GM19238 (cell line): ENCODE measurements at regions not wholly inside any gene's neighbourhood (a gene's known extent, or its start where the extent isn't known, plus 50 kb on each side); places are given as distances from the start of the nearest gene placed in this dataset.
"Not testable (repeated sequence)": the region's sequence is repeated elsewhere in the genome, so short reads cannot be mapped to it uniquely, and the experiment has no call there.

Experiments
- DNase-seq: peaks from one replicate; pipeline ENCODE4 v3.0.0; 2011; ENCODE audit warnings: low spot score; ENCODE audit not compliant: insufficient read length

DNA sequence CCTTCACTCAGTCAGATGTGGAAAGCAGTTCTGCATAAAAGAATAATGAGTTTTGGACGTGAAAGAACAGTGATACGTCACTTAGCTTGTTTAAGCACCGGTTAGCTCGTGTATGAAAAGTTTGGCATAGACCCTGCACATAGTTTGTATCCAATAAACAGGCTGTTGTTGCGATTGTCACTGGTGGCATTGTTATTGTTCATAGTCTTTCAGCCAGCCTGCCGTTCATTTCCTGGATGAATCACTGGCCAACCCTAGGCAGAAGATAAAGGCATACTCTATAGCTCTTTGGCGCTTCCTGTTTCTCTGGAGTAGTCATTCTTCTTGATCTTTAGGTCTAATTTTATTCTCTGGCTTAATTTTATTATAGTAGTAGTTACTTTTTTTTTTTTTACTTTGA is 57.8 kb upstream of the ANKRD30A start:
- DNase-seq, result no peak

DNA sequence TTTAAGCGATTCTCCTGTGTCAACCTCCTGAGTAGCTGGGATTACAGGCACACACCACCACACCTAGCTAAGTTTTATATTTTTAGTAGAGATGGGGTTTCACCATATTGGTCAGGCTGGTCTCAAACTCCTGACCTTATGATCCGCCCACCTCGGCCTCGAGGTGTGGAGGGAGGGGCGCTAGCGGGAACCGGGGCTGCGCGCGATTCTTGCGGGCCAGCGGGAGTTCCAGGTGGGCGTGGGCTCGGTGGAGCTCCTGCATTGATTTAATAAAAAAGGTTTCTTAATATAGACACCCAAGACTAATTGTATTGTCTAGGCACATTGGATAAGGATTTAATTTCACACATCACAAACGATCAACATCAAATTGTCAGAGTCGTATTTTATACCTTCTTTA is 63.1 kb upstream of the ANKRD30A start:
- DNase-seq, result not testable (repeated sequence)

DNA sequence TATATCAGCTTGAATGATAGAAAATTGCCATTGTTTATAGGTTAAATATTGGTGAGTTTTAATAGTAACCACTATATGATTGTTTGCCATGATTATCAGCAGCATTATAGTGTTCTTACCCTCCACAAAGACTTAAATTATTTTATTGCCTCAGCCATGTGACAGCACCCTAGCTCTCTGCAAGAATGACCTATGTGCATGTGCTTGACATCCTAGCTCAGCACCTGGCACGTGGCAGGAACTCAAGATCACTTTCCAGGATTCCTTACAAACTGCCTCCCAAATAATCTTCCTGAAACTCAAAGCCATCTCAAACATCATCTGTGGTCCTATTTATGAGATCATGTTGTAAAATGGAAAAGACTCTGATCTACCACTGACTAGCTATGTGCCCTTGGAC is 68.1 kb upstream of the ANKRD30A start:
- DNase-seq, result no peak

DNA sequence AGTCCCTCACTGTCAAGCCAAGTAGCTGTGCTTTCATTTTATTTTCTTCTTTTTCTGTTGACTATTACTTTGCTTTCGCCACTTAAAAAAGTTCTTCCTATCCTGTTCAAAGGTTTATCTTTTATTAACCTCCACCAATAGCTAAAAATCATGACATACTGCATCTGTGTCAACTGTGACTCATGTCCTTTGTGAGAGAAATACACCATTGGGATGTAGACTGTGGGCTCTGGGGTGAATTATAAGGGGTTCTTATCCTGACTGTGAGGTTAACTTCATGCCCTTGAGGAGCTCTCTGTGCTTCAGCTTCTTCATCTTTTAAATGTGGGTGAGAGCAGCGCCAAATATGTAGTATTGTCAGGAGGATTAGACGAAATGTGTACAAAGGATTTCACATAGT is 71.9 kb upstream of the ANKRD30A start:
- DNase-seq, result no peak

DNA sequence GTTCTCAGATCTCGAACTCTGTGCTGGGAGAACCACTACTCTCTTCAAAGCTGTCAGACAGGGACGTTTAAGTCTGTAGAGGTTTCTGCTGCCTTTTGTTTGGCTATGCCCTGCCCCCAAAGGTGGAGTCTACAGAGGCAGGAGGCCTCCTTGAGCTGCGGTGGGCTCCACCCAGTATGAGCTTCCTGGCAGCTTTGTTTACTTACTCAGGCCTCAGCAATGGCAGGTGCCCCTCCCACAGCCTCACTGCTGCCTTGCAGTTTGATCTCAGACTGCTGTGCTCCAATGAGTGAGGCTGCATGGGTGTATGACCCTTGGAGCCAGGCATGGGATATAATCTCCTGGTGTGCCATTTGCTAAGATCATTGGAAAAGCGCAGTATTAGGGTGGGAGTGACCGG is 75.4 kb upstream of the ANKRD30A start:
- not testable (repeated sequence) for DNase-seq

DNA sequence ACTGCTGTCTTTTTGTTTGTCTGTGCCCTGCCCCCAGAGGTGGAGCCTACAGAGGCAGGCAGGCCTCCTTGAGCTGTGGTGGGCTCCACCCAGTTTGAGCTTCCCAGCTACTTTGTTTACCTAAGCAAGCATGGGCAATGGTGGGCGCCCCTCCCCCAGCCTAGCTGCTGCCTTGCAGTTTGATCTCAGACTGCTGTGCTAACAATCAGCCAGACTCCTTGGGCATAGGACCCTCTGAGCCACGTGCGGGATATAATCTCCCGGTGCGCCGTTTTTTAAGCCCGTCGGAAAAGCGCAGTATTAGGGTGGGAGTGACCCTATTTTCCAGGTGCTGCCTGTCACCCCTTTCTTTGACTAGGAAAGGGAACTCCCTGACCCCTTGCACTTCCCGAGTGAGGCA is 81.1 kb upstream of the ANKRD30A start:
- not testable (repeated sequence) for DNase-seq

DNA sequence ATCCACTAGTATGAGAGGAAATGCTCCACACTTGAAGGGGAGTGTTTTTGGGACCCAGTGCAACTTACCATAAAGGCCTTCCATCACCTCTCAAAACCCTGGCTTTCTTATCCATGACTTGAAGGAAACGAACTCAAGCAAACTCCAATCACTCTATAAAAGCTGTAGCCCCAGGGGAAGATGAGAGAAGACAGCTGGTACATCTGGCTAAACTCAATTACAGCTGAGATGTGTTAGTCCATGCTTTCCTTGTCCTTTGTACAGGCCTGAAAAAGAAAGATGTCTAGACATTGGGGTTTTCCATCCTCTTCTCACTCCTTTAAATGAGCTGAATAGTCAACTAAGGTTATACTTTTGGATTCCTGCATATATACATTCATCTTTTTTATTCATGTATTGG is 89.5 kb upstream of the ANKRD30A start:
- DNase-seq, result no peak

DNA sequence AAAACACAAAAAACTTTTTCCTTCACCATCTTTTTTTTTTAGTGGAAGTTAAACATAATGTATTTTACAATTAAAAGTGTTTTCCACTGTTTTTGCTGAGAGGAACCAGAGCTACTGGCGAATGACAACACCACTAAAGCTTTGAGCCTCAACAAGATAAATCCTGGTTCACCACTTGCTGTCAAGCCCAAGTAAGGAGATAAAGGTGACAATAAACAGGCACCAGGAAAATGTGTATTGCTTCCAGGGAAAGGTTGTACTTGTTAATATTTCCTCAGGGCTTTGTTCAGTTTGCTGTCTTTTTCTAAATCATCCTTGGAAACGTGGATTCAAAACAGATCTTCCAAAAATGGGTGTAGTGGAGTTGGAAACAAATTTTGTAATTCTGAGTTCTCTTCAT is 109.9 kb upstream of the ANKRD30A start:
- no peak for DNase-seq

DNA sequence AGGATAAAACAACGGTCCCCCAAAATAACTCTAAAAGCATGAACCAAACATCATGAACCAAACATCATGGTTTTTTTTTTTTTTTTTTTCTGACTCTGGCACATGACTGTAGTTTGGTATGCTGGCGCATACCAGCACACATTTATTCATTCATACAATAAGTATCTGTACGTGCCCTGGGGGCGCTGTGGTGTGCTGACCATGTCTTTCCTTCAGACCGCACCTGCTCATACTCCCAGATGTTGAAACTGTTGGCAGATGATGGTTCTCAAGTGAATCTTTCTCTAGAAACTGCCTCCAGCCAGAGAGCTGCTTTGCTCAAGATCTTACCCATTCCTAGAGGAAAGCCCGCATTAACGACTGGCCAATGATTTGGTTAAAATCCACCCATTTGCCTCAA is 114.7 kb upstream of the ANKRD30A start:
- DNase-seq, result no peak

DNA sequence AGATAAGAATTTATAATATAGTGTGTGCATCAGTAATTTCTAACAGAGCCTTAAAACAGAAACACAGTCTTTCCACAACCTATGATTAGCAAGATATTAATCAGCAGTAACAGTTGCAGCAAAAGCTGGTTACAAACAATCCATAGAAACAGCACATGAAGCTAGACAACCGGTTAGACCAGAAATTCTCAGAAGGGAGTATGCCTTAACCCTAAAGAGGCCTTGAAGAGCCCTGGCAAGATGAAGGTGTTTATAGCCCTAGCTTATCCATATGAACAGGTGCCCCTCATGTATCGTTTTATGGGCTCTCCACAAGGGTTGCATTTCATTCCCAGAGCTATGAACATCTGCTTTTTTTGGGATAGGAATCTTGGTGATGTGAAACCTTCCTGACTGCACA is 117.1 kb upstream of the ANKRD30A start:
- DNase-seq, result not testable (repeated sequence)

DNA sequence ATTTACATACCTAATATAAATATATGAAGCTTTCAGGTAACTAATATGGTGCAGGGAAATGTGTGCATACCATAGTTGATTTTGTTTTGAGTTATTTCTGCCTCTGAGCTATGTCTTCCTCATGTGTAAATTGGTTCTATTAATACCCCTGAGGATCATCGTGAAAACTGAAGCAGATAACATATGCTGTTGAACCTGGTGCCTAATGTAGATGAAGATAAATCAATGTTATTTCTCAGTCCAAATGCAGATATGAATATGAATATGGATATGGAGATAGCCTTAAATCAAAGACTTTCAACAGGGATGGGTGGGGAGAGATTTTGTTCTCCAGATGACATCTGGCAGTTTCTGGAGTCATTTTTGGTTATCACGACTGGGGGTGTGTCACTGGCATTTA is 122.3 kb upstream of the ANKRD30A start:
- DNase-seq, result no peak

DNA sequence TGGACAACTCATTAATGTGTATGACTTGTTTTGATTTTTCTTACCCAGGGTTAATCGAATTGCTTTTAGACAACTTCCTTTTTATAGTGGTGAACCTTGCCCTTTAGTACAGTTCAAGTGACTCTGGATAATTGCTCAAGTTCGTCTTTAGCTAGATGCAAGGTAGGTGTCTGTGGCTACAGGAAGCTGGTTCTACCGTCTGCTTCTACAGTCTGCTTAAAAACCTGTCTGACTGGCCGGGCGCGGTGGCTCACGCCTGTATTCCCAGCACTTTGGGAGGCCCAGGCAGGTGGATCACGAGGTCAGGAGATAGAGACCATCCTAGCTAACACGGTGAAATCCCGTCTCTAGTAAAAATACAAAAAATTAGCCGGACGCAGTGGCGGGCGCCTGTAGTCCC is 129.6 kb upstream of the ANKRD30A start:
- not testable (repeated sequence) for DNase-seq

DNA sequence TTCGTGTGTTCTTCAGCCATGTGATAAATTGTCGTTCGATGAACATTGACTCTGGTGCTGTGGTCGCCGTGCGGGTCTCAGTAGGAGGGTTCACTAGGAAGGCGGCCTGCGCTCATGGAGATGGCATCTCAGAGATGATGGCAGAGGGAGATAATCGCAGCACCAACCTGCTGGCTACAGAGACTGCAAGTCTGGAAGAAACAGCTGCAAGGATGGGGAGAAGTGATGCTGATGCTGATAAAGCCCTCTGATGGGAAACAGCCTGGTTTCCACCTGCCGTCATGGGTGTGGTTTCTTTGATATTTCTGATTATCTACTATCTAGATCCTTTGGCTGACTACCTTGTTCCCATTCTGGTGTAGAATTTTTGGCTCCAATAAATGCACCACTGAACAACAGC is 130.5 kb upstream of the ANKRD30A start:
- DNase-seq, result no peak

DNA sequence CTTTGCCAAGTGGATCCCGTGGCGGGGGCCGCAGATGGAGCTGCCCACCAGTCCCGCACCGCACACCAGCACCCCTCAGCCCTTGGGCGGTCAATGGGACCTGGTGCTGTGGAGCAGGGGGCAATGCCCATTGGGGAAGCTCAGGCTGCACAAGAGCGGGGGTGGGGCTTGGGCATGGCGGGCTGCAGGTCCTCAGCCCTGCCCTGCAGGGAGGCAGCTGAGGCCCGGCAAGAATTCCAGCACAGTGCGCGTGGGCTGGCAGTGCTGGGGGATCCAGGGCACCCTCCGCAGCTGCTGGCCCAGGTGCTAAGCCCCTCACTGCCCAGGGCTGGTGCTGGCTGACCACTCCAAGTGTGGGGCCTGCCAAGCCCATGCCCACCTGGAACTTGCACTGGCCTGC is 136.2 kb upstream of the ANKRD30A start:
- DNase-seq, result no peak

DNA sequence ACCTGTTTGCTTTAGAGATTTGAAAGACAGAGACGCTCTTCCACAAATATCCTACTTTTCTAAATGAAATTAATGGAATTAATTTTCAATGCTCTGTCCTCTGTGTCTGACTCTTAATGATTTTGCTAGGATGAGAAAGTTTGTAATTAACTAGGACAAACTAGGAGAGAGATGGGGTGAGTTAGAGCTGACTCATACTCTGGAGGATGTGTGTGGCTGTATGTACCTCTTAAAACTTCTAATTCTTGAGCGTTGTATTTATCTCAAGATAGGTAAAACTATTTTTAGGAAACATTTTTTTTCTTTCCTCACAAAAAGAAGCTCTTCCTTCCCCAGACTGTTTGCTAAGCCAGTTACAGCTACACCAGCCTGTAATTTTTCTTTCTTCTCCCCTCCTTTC is 178.8 kb upstream of the ANKRD30A start:
- DNase-seq, result no peak

DNA sequence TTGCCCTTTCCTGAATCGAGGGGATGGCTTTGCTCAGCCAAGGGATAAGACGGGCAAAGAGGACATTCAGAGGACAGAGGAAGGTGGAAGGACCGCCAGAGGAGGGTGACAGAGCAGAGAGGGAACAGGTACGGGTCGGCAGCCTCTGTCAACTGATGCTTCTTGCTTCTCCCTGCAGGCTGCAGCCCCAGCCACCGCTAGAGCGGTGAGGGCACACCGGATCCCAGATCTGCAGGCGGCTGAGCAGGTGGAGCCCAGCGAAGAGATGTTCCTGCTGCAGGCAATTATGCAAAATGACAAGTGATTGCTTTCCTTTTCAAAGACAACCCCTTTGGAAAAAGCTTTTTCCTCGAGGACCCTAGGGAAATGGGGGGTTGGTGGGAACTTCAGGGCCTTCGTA is 181.9 kb upstream of the ANKRD30A start:
- no peak for DNase-seq

DNA sequence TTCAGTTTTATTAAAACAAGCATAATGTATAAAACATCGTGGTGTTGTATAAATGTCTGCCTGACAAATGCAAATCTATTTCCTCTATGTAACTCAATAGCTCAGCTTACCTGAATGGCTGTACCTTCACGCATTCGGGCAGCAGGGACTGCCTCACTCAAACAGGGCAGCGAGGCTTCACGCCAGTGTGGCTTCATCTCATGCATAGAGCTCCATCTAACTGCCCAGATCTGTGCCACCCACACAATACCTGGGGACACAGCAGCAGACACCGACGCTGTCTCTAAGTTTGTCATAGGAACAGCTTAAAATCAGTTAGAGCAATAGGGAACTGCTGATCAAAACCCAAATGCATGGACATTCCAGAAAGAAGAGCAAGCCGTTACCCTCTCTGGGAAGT is 182.8 kb upstream of the ANKRD30A start:
- no peak for DNase-seq

DNA sequence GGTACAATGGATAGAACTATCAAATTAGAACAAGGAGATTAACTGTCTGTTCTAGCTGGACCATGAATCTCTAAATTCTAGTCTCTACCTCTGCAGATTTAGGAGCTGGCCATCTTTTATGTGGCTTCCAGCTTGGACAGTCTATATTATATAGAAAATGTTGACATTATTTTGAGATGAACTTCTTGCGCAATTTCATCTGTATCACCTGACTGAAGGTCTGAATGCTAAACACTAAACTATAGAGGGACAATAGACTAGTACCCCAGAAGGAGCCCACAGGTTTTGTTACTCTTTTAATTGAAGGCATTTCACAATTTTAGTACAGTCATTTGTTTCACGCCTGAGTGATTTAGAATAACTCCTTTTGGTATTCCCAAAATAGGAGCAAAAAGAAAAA is 222.4 kb upstream of the ANKRD30A start:
- no peak for DNase-seq

DNA sequence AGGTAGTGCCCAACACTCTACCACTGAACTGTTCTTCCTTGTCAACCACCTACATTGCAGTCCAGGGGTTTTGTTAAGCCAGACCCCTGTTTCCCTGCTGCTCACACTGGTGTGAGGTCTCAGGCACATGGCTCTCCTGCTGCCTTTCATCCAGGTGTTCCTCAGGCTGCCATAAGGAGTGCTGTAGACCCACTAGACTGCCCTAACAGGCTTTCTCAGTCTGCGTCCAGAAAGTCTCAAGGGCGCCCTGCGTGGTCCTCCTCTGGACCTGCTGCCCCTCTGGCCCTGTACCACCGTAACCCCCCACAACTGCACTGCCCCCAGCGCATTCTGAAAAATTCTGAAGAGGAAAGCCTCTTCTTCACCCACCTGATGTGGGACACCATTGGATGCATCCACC is 225.7 kb upstream of the ANKRD30A start:
- no peak for DNase-seq

DNA sequence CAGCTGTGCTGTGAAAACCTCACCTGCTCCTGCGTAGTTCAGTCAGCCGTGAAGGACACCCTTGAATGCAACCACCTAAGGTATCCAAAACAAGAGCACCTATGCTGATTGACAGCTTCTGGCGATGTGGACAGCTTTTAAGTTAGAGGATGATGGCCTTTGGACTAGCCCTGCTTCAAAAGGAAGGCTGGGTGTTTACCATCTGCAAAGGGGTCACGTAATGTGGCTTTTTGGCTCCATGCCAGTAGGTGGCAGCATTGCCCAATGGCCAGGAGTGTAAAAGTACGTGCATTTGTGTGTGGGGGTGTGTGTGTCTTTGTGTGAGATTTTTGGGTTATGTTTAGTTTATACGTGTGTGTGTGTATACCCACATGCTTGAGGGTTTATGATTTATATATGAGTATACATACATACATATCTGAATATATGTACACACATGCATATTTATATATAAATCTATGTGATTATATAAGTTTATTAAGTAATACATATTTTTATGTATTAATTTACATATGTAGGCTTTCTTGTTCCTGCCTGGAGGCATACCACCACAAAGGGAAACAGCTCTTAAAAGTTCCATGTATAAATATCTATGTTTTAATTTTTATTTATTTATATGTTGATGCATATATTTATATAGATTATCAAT is 236.3 kb upstream of the ANKRD30A start:
- no peak for DNase-seq

DNA sequence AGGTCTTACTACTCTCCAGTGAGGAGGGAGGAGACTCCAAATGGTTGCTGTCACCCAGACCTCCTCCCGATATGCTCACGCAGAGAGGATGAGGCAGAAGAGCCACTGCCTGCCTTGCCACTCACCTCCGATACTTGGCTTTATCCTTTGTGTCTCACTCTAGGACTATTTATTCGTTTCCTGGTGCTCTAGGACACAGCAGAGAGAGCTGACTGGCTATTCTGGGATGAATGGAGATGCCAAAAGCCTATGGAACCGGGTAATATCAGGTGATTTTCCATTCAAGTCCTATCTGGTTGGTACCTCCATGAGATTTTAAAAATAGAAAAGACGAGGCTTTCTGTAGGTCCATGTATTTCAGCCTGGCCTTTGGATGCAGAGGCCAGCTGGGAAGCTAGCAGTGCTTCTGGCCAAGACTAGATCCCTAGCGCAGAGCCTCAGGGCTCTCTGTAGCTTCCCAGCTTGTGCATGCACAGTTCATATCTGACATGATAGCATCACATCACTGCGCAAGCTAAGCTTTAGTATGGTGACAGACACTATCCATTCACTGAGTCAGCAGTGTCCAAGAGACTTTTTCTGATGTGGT is 239.0 kb upstream of the ANKRD30A start:
- DNase-seq, result no peak

DNA sequence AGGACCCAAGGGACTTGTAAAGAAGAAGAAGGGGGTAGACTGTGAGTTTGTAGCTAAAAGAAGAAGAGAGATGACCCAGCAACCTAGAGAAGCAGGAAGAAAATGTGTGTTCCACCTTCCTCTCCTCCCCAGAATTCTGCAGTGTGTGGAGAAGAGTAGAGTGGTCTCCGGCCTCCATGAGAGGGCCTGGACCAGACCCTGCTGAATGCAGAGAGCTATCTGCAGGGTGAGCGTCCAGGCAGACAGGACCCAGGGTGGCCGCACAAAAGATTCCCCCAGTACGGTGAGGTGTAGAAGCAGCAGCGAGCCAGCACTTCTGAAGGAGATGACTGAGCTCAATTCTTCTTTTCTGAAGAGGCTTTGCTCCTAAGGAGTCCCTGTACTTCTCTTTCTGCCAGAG is 239.7 kb upstream of the ANKRD30A start:
- no peak for DNase-seq

DNA sequence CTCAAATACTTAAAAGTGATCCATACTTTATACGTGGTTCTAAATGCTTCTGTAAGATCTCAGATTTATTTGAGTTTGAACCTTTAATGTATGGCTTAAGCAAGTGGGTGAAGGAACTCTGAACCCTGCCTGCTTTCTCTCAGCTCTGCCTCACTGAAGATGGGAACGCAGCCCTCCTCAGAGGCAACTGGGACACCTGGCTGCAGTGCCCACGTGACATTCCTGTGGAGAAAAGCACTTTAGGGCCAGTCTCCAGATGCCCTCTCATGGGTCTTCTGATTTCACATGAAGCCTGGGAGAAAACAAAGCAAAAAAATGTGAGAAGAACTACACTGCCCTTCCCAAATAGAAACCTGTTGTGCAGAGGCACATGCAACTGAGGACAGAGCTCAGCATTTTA is 242.6 kb upstream of the ANKRD30A start:
- DNase-seq, result no peak

DNA sequence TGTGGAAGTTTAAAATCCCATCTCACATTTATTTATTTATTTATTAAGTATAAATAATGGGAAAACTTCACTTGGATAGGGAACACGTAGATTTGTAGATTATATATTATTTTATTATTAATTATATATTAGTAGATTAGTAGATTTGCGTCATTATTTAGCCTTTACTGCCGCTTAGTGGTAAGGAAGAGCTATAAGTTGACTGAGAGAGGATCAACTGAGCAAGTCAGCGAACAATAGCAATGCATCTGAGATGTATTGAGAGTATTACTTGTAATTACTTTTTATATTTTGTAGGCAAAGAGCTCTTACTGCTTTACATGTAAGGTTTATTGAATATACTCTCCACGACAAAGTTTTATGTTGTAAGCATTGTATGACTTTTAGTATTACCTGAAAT is 244.5 kb upstream of the ANKRD30A start:
- DNase-seq, result no peak
